IMR-90 (cell line): ENCODE measurements at regions not wholly inside any gene's neighbourhood (a gene's known extent, or its start where the extent isn't known, plus 50 kb on each side); places are given as distances from the start of the nearest gene placed in this dataset.

ENCODE experiments used
- ATAC-seq: fragments of 200-7000 bp; cut with Tn5 transposase; 2 replicates; pipeline ENCODE4 v1.9.1; 2020; ENCODE audit warnings: low read depth, mild to moderate bottlenecking, moderate library complexity
- BruUV-seq: library from RNA; stranded (reverse); fragments of 400-500 nt; replicated peaks from 2 replicates; lab custom pipeline; 2021; lab: Mats Ljungman, UMichigan
- CTCF ChIA-PET: fragments of 300-600 bp; formaldehyde crosslinking; extraction: SDS; loops from one replicate; lab custom pipeline; 2021; ENCODE audit warnings: antibody characterized with exemption; lab: Yijun Ruan, JAX
- POLR2A ChIA-PET: fragments of 300-600 bp; sonication (Branson Sonifier 250); formaldehyde crosslinking; loops from one replicate; lab custom pipeline; 2022; ENCODE audit warnings: antibody characterized with exemption; ENCODE audit not compliant: unreplicated experiment; lab: Charles Lee
- DNase-seq: peaks from one replicate; pipeline ENCODE4 v3.0.0; 2013
- H2AFZ ChIP-seq: replicated peaks from 2 replicates; pipeline ENCODE3; 2013; ENCODE audit warnings: low read length, mild to moderate bottlenecking; ENCODE audit not compliant: poor library complexity
- H2AK5ac ChIP-seq: 2 replicates; pipeline ENCODE4 v1.6.1; 2013; ENCODE audit warnings: low read depth, low read length, inconsistent platforms
- H2AK9ac ChIP-seq: replicated peaks from 2 replicates; pipeline ENCODE3; 2013; ENCODE audit warnings: mild to moderate bottlenecking, low read depth, low read length, moderate library complexity; ENCODE audit not compliant: poor library complexity
- H2BK120ac ChIP-seq: 2 replicates; pipeline ENCODE4 v1.6.1; 2013; ENCODE audit warnings: low read depth, low read length, inconsistent platforms
- H2BK15ac ChIP-seq: 3 replicates; pipeline ENCODE4 v1.6.1; 2013; ENCODE audit warnings: low read depth, low read length, inconsistent platforms
- H2BK20ac ChIP-seq: 2 replicates; pipeline ENCODE4 v1.6.1; 2013; ENCODE audit warnings: low read depth, mild to moderate bottlenecking, inconsistent platforms, low read length, moderate library complexity
- H2BK5ac ChIP-seq: 2 replicates; pipeline ENCODE4 v1.6.1; 2013; ENCODE audit warnings: mild to moderate bottlenecking, low read depth, low read length, inconsistent platforms; ENCODE audit not compliant: poor library complexity, severe bottlenecking
- H3K14ac ChIP-seq: replicated peaks from 2 replicates; pipeline ENCODE4 v1.6.1; 2013; ENCODE audit warnings: low read depth, low read length, inconsistent platforms
- H3K18ac ChIP-seq: 2 replicates; pipeline ENCODE4 v1.6.1; 2013; ENCODE audit warnings: low read depth, low read length, control low read depth
- H3K23ac ChIP-seq: 2 replicates; pipeline ENCODE4 v1.6.1; 2013; ENCODE audit warnings: low read depth, low read length, inconsistent platforms
- H3K27ac ChIP-seq: 2 replicates; pipeline ENCODE4 v1.5.1; 2013; ENCODE audit warnings: mild to moderate bottlenecking, control low read depth, low read length; ENCODE audit not compliant: insufficient read depth
- H3K27me3 ChIP-seq: 2 replicates; pipeline ENCODE4 v1.6.1; 2013; ENCODE audit warnings: low read length; ENCODE audit not compliant: control insufficient read depth, insufficient read depth
- H3K36me3 ChIP-seq: 2 replicates; pipeline ENCODE4 v1.6.1; 2013; ENCODE audit warnings: low read length, mixed read lengths; ENCODE audit not compliant: control insufficient read depth, insufficient read depth
- H3K4ac ChIP-seq: 2 replicates; pipeline ENCODE4 v1.6.1; 2013; ENCODE audit warnings: low read depth, low read length, inconsistent platforms
- H3K4me1 ChIP-seq: 2 replicates; pipeline ENCODE4 v1.6.1; 2013; ENCODE audit warnings: low read length, mixed read lengths; ENCODE audit not compliant: control insufficient read depth, insufficient read depth
- H3K4me2 ChIP-seq: 2 replicates; pipeline ENCODE4 v1.6.1; 2013; ENCODE audit warnings: low read depth, mild to moderate bottlenecking, control low read depth, low read length, moderate library complexity
- H3K4me3 ChIP-seq: 2 replicates; pipeline ENCODE4 v1.5.1; 2013; ENCODE audit warnings: low read depth, mild to moderate bottlenecking, control low read depth, low read length, moderate library complexity; ENCODE audit not compliant: insufficient read depth
- H3K56ac ChIP-seq: 2 replicates; pipeline ENCODE4 v1.6.1; 2013; ENCODE audit warnings: low read length, inconsistent platforms; ENCODE audit not compliant: insufficient read depth; ENCODE audit errors: extremely low read depth
- H3K79me1 ChIP-seq, 2 experiments: 2 replicates each; pipeline ENCODE4 v1.6.1; 2013; ENCODE audit warnings: low read length in 2 of 2, inconsistent platforms in 1 of 2, low read depth in 1 of 2
- H3K9ac ChIP-seq: 2 replicates; pipeline ENCODE4 v1.6.1; 2013; ENCODE audit warnings: low read depth, low read length, control low read depth
- H3K9me1 ChIP-seq: 2 replicates; pipeline ENCODE4 v1.6.1; 2013; ENCODE audit warnings: low read length, inconsistent platforms; ENCODE audit not compliant: insufficient read depth
- H3K9me3 ChIP-seq: 2 replicates; pipeline ENCODE4 v1.6.1; 2013; ENCODE audit warnings: low read length; ENCODE audit not compliant: control insufficient read depth, insufficient read depth
- H4K20me1 ChIP-seq: 2 replicates; pipeline ENCODE4 v1.6.1; 2013; ENCODE audit warnings: low read length, inconsistent platforms; ENCODE audit not compliant: insufficient read depth
- H4K5ac ChIP-seq: 2 replicates; pipeline ENCODE4 v1.6.1; 2013; ENCODE audit warnings: mild to moderate bottlenecking, low read depth, low read length, control low read depth
- H4K8ac ChIP-seq, 2 experiments: 2 replicates each; pipeline ENCODE4 v1.6.1; 2013; ENCODE audit warnings: low read depth in 2 of 2, low read length in 2 of 2, control low read depth in 1 of 2, inconsistent platforms in 1 of 2
- H4K91ac ChIP-seq: 2 replicates; pipeline ENCODE4 v1.6.1; 2013; ENCODE audit warnings: low read depth, low read length, inconsistent platforms; ENCODE audit not compliant: insufficient read depth
- CEBPB ChIP-seq: IDR thresholded peaks from 2 replicates; pipeline ENCODE4 v1.6.1; 2012; ENCODE audit warnings: low read depth, low read length, improper control_type of control experiment
- CHD1 ChIP-seq: IDR thresholded peaks from 2 replicates; pipeline ENCODE4 v1.6.1; 2012; ENCODE audit warnings: low read depth, low read length, improper control_type of control experiment
- FOS ChIP-seq: fragments of 150-350 bp; IDR thresholded peaks from 2 replicates; pipeline ENCODE4 v1.6.1; 2016; ENCODE audit warnings: low read depth, low read length
- MAFK ChIP-seq: IDR thresholded peaks from 2 replicates; pipeline ENCODE4 v1.6.1; 2012; ENCODE audit warnings: low read depth, low read length, improper control_type of control experiment
- MAZ ChIP-seq: IDR thresholded peaks from 2 replicates; pipeline ENCODE4 v1.6.1; 2012; ENCODE audit warnings: low read depth, mild to moderate bottlenecking, low read length, improper control_type of control experiment, moderate library complexity, borderline replicate concordance
- MXI1 ChIP-seq: IDR thresholded peaks from 2 replicates; pipeline ENCODE4 v1.6.1; 2012; ENCODE audit warnings: low read depth, mild to moderate bottlenecking, low read length, moderate library complexity, borderline replicate concordance
- NFE2L2 ChIP-seq: fragments of 150-350 bp; IDR thresholded peaks from 2 replicates; pipeline ENCODE4 v1.6.1; 2016; ENCODE audit warnings: low read depth, mild to moderate bottlenecking, low read length
- RFX5 ChIP-seq: IDR thresholded peaks from 2 replicates; pipeline ENCODE4 v1.8.0; 2012; ENCODE audit warnings: low read depth, mild to moderate bottlenecking, low read length, moderate library complexity
- SMC3 ChIP-seq: fragments of 150-350 bp; IDR thresholded peaks from 2 replicates; pipeline ENCODE4 v1.6.1; 2016; ENCODE audit warnings: low read depth, mild to moderate bottlenecking, antibody characterized with exemption, low read length, moderate library complexity
- WGBS, 2 experiments: methylation state at CpG; one replicate each; pipeline versions ENCODE4 v1.1.5 to v1.1.7; 2013; ENCODE audit warnings: missing lambda C conversion rate in 2 of 2; ENCODE audit not compliant: insufficient read length in 1 of 2; ENCODE audit errors: extremely low coverage in 2 of 2; 5-methylcytosine and 5-hydroxymethylcytosine counted together
- dilution Hi-C: fragments of 300-500 bp; cut with HindIII; formaldehyde crosslinking; loops from one replicate; pipeline ENCODE4 v1.14.3; 2018; ENCODE audit warnings: low sequenced_read_pairs; ENCODE audit not compliant: unreplicated experiment
- in situ Hi-C: fragments of 300-500 bp; cut with MboI; formaldehyde crosslinking; loops from 3 replicates; pipeline ENCODE4 v1.14.3; 2019; ENCODE audit warnings: low sequenced_read_pairs, inconsistent platforms, mixed read lengths
- intact Hi-C: fragments of 100-400 bp; cut with micrococcal nuclease; formaldehyde crosslinking; loops from 2 replicates; pipeline ENCODE4 v1.10.0; 2022

DNA sequence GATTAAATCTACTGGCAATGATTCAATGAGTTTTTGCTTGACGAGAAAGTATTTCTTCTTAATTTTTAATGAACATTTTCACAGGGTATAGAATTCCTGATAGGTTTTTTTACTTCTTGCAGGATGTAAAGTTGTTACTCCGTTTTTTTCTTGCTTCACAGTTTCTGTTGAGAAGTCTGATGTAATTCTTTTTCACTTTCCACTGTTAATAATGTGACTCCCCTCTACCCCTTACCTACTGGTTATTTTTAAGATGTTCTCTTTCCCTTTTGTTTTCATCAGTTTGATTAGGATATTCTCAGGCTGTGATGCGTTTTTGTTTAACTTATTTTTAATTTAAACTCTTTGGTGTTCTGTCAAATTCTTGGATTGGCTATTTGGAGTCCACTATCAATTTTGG is 933.9 kb upstream of the PIK3C3 start:
- intact Hi-C loops (no loop called here), in situ Hi-C loops (no loop called here), dilution Hi-C loops (no loop called here)
- H3K4me3 ChIP-seq, result no peak overlapping the region
- no peak overlapping the region for H3K9ac ChIP-seq
- no peak overlapping the region for H2AK9ac ChIP-seq
- no peak overlapping the region for H4K5ac ChIP-seq
- H3K36me3 ChIP-seq, result no peaks in the 10 kb centered on the region
- no peaks in the 10 kb centered on the region for H3K4me1 ChIP-seq
- no peak overlapping the region for H2AK5ac ChIP-seq
- BruUV-seq, result no TSS peak
- no peak for TF ChIP-seq MAFK
- TF ChIP-seq MAZ, result no peak
- no peak for TF ChIP-seq MXI1
- TF ChIP-seq SMC3, result no peak
- TF ChIP-seq CEBPB, result no peak
- no peak for TF ChIP-seq NFE2L2
- TF ChIP-seq RFX5, result no peak
- no peak for TF ChIP-seq CHD1
- no peak for TF ChIP-seq FOS
- H4K8ac ChIP-seq, result no peak overlapping the region
- no peak overlapping the region for H2BK20ac ChIP-seq
- no peak overlapping the region for H2BK5ac ChIP-seq
- POLR2A ChIA-PET, result no interaction called here
- no peak overlapping the region for H3K14ac ChIP-seq
- no peak overlapping the region for H3K4ac ChIP-seq
- H2BK15ac ChIP-seq, result no peak overlapping the region
- no peaks in the 10 kb centered on the region for H3K9me3 ChIP-seq
- H3K23ac ChIP-seq, result no peak overlapping the region
- no peak for ATAC-seq
- no peak overlapping the region for H3K27ac ChIP-seq
- no CpG with 5 or more reads among the region's 3 CpGs for WGBS, 2 experiments
- H3K79me1 ChIP-seq, result no peaks in the 10 kb centered on the region
- H3K9me1 ChIP-seq, result no peaks in the 10 kb centered on the region
- no peaks in the 10 kb centered on the region for H4K20me1 ChIP-seq
- CTCF ChIA-PET, result no interaction called here
- no peak overlapping the region for H3K18ac ChIP-seq
- no peaks in the 10 kb centered on the region for H3K27me3 ChIP-seq
- H3K56ac ChIP-seq, result no peak overlapping the region
- no peak overlapping the region for H2AFZ ChIP-seq
- H4K91ac ChIP-seq, result no peak overlapping the region
- H2BK120ac ChIP-seq, result no peak overlapping the region
- DNase-seq, result no peak
- H3K4me2 ChIP-seq, result no peak overlapping the region
